CD4-positive, alpha-beta T cell treated with Interleukin-17A for 1 hour (primary cell): ENCODE measurements at regions not wholly inside any gene's neighbourhood (a gene's known extent, or its start where the extent isn't known, plus 50 kb on each side); places are given as distances from the start of the nearest gene placed in this dataset.
A peak's percentile ranks its signal among the peaks of the same experiment; 100 is the strongest.
"Not testable (repeated sequence)": the region's sequence is repeated elsewhere in the genome, so short reads cannot be mapped to it uniquely, and the experiment has no call there.

ENCODE experiments used
- DNase-seq: peaks from one replicate; pipeline ENCODE4 v3.0.0-alpha.2; 2020

GRCh38 chr7:25069900-25070443, 55.1 kb downstream of the CYCS start:
- peak; percentile 71 for DNase-seq

GRCh38 chr7:25068502-25069213, 56.4 kb downstream of the CYCS start:
- no peak for DNase-seq

DNA sequence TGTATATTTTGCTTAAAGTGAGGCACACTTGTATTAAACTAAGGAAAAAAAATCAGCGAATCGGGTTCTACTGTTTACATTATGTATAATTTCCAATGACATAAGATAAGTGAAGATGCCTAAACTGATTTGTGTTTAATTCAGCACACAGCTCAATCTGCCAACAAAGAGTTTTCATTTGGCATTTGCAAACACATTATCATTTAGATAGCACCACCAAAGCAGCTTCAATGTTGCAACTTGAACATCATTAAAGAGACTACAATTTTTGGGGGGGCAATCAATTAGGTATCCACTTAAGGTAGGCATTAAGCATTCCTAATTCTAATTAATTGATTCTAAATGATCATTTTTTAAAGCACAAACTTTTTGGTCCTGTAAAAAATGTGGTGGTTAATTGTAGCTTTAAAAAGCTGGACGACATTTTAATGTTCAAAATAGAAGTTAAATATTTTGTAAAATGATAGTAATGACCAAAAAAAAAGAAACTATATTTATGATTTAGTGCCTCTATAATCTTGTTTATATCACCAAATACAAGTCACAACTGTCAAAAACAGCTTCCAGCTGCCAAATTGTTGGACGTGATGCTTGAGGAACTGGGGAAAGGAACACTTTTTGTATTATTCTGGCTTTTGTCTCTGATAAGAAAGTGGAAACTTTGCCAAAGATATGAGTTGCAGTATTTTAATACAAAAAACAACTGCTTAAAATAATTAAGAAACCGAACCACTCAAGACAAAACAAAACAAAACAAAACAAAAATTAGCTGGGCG, 57.1 kb downstream of the CYCS start:
- DNase-seq: no peak

- no peak for DNase-seq
These were observed 58.8 kb downstream of the CYCS start for GRCh38 chr7:25066253-25066652.

GRCh38 chr7:25062380-25062779, 62.7 kb downstream of the CYCS start:
- no peak for DNase-seq

GRCh38 chr7:25060487-25061055, 64.5 kb downstream of the CYCS start:
- no peak for DNase-seq

GRCh38 chr7:25059576-25059975, 65.5 kb downstream of the CYCS start:
- no peak for DNase-seq

GRCh38 chr7:25056368-25056767, 68.7 kb downstream of the CYCS start:
- DNase-seq: no peak

DNA sequence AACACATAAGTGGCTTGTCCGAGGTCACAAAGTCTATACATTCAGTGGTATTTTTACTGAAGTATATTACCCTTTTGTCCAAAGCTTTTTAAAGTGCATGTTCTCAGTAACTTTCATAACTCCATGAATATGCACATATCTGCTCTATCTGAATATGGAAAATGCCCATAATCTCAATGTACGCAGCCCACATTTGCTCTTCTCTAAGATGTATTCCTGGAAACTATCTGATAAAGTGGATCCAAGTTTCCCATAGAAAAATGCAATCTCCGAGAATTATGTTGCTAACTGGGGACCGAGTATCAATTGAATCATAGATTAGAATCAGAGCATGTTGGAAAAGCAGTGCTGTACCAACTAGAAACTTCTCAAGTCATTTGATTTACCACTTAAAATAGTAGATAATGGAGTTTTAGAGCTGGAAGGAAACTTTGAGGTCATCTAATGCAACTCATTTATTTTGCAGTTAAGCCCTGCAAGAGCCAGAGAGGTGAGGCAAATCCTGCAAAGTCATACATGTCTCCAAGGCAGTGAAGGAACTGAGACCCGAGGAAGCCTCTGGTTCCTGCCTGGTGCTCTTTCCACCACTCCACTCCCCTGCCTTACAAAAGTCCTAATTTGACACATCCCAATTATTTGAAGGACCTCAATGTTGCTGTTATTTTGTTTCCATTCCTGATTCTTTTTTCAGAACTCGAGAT, 69.4 kb downstream of the CYCS start:
- DNase-seq: no peak

GRCh38 chr7:25054819-25055519, 70.1 kb downstream of the CYCS start:
- no peak for DNase-seq

DNA sequence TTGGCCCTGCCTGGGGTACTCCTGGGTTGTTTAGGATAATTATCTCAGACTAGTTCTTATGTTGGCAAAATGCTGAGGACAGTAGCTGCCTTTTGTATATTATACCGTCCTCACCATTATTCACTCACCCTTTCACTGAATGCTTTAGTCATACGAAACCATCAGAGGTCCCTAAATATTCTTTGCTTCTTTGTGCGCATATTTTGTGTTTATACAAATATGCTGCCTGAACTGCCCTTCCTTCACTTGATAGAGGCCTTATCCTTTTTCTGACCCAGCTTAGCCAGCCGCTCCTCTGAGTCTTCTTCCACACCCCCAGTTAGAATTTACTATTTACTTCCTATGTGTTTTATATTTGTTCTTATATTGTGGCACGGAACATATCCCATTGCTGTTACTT, 70.2 kb upstream of the OSBPL3 start:
- DNase-seq: no peak

DNA sequence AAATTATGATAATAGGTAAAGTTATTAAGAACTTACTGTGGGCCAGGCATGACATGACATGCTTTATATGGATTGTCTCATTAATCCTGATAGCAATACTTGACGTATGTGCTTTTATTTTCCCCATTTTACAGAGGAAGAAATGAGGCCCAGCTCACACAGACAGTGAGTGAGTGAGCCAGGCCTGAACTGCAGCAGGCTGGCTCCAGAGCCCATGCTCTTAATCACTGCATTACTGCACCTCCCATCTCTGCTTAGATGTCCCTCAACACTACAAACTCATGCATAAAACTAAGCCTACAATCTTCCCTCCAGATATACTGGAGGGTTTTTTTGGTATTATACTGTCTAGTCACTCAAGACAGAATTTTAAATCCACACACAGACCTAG, 68.5 kb upstream of the OSBPL3 start:
- DNase-seq: no peak

DNA sequence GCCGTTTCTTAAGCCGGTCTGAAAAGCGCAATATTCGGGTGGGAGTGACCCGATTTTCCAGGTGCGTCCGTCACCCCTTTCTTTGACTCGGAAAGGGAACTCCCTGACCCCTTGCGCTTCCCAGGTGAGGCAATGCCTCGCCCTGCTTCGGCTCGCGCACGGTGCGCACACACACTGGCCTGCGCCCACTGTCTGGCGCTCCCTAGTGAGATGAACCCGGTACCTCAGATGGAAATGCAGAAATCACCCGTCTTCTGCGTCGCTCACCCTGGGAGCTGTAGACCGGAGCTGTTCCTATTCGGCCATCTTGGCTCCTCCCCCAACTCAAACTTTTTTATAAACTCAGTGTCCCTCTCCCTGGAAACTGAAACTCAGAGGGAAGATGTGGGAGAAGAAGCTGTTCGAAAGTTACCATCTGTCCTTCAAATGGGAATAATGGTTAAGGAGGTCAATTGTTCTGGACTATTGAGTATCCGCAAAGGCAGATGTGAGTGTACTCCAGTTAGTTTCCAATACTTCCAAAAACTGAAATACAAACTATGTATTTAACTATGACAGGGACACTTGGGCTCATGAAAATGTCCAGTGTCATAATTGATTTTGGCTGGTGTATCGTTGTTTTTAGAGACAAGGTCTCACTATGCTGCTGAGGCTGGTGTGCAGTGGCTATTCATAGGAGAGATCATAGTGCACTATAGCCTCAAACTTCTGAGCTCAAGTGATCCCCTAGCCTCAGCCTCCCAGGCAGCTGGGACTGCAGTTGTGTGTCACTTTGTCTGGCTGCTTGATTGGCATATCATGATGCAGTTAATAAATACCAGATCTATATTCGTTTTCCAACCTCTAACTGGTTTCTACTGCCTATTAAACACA, 67.8 kb upstream of the OSBPL3 start:
- DNase-seq: not testable (repeated sequence)

DNA sequence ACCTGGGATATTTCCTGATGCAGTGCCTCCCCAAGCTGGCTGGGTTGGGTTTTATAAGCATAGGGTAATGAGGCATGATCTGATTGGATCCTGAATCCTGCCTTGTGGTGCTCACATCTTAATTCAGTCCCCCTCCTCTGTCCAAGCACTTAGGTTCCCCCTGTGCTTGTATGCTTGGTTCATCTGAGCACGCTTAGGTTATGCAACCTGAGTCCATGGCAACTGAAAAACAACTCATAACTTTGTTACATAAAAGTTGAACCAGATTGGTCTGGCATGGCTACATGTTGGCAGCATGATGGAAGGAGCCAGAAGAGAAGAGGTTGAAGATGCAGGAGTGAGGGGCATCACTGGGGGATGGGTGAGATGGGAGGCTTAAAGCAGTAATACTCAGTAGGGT, 57.3 kb upstream of the OSBPL3 start:
- no peak for DNase-seq

DNA sequence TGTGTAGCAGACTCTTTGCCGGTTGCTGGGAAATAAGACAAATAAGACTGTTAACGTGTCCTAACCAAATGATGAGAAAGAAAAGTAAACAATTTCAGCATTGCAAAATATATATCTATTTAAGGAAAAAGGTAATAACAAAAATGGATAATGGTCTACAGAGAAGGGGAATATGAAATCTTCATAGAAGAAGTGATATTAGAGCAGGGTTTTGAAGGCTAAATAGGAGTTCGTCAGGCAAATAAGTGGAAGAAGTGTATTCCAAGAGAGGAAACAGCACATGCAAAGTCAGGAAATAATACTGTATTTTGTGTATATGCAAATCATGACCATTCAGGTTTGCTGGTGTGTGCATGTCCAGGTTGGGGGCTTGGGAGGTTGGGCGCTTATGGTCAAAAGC, 55.3 kb upstream of the OSBPL3 start:
- no peak for DNase-seq

GRCh38 chr7:25034136-25034535, 54.2 kb upstream of the OSBPL3 start:
- no peak for DNase-seq

DNA sequence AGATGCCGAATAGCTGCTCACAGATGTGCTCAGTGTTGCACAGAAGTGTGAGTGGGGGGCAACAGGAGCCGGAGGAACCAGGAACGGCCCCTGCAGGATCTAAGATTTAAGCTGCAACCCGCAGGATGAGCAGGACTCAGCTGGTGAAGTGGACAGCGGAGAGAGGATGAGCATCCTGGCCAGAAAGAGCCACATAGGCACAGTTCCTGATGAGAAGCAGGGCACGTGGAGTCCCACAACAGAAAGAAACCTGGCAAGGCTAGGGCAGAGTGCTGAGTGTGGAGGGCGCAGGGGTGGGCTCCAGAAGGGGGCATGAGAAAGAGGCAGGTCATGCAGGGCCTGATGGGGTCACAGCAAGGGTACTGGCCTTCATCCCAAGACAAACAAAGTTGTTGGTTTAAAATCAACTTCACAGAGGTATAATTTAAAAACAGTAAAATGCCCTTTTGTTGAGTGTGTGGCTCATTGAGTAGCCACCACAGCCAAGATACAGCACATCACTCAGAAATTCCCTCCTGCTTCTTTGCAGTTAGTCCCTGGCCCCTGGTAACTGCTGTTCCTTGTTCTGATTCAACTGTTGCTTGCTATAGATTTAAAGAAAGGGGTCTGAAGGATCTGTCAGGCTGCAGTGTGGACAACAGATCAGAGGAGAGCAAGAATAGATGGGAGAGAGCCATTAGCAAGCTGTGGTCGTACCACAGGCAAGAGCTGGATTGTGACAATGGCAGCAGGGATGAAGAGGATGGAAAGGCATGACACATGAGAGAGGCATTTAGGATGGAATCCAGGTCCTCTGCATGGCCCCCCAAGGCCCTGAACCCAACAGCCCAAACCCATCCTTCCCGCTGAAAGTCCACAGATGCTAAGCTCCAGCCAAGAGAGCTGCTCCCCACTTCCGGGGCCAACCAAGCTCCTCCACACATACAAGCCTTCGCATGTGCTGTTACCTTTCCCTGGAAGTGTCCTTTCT, 53.1 kb upstream of the OSBPL3 start:
- no peak for DNase-seq

DNA sequence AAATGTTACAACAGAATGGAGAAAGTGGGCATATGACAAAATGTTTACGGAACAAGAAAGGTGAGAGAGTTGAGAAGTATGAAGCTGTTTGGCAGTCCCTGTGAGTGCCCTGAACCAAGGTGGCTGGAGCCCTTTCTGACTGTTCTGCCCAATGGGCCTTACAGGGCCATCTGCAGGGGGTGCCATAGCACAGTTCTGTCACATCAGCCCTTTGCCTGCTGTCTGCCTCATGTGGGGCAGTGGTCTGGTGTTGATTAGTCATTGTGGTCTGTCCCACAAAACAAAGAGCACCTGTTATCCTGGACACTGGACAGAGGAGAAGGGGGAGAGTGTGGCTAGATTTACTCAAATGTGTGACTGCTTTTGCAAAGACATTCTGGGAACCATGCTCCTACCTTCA, 51.5 kb upstream of the OSBPL3 start:
- DNase-seq: no peak

- DNase-seq: no peak
These were observed 51.0 kb upstream of the OSBPL3 start for GRCh38 chr7:25031007-25031406.
